ENCODE measurements at regions not wholly inside any gene's neighbourhood (a gene's known extent, or its start where the extent isn't known, plus 50 kb on each side); places are given as distances from the start of the nearest gene placed in this dataset.
"Not testable (repeated sequence)": the region's sequence is repeated elsewhere in the genome, so short reads cannot be mapped to it uniquely, and the experiment has no call there.

DNA sequence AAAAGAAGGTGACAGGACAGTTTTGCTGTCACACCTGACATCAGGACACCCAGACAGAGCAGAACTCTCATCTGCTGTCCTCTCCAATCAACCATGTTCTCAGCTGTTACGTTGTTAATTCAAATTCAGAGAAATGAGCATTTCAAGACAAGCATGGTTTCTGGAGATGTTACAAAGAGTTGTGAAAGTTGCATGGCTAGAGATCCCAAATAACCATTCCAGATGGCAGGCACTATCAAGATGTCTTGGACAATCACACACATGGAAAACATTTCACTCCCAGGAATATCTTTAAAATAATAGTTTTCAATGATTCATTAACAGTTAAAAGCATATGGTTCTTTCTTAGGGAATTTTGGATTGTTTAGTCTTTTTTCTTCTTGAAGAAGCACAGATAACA lies 533.1 kb downstream of the AGTPBP1 start:
- no peak for DNase-seq (ENCODE audit: low read depth)

- no peak for DNase-seq (ENCODE audit: low read depth)
These were observed 534.6 kb downstream of the NTRK2 start for GRCh38 chr9:85204176-85204575.

DNA sequence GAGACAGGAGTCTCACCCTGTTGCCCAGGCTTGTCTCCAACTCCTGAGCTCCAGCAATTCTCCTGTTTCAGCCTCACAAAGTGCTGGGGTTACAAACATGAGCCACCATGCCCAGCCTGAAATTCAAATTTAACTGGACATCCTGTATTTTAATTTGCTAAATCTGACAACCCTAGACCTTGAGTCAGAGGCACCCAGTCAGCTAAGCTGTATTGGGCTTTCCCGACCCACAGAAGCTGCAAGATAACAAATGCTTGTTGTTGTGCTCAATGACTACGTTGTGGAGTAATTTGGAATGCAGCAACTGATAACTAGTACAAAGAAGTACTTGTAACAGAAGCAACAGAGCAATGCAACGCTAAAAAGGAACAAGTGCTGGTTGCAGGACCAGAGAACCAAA lies 533.1 kb downstream of the NTRK2 start:
- DNase-seq (ENCODE audit: low read depth) = no peak

GRCh38 chr9:85200726-85201404 lies 531.3 kb downstream of the NTRK2 start:
- DNase-seq (ENCODE audit: low read depth) = peak; percentile 85

DNA sequence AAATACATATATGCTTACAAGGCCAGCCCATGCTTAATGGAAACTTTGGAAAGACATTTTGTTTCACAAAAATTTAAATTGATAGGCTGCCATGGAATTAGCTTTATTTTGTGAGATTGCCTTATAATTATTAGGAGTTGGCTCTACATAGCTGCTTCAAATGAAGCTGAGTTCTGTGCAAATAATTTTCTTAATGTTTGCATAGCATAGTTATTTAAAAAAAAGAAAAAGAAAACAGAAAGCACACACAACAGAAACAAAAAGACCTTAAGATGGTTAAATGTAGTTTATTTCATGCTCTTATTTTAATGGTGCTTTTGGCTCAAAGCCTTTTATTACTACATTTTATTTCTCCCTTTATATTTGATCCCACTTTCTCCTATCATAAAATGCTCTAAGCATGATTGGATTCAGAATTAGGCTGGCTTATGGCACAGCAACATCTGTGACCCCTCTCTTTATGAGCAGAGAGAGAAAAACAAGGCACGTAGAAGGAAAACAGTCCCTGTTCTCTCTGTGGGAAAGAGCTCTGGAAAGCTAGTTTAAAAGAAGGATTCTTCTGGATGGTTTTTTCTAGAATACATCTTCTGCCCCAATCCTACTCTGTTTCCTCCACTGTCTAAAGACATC lies 530.5 kb downstream of the NTRK2 start:
- DNase-seq (ENCODE audit: low read depth) = no peak

DNA sequence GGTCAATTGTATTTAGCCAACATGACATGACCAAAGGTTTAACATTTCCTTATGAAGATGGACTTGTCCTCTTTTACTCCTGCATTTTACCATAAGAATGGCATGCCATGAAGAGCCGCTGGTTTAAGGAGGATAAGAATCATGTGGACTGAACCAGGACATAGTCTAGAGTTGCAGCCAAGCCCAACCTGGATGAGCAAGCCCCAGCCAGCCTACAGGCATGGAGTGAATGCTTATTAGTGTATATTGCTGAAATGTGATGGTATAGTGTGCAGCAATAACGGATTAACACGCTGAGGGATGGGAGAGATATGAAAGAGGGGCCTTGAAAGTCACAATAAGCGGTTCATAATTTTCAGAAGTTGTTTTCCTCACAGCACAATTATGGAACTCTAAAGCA lies 523.2 kb downstream of the NTRK2 start:
- DNase-seq (ENCODE audit: low read depth) = no peak

DNA sequence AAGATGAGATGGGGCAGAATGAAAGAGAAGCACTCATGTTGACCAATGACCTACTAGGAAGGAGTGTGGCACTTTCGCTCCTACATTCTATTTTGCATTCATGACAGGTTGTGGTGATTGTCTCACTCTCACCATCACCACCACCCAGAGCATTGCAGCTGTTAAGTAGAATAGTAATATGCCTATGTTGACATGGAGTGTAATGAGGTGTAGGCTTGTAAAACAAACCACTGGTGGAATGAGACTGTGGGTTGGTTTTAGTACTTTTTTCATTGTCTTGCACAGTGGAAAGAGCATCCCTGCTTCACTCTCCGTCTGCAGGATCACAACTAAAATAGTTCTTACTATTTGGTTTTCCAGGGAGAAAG lies 516.7 kb downstream of the NTRK2 start:
- DNase-seq (ENCODE audit: low read depth) = no peak

DNA sequence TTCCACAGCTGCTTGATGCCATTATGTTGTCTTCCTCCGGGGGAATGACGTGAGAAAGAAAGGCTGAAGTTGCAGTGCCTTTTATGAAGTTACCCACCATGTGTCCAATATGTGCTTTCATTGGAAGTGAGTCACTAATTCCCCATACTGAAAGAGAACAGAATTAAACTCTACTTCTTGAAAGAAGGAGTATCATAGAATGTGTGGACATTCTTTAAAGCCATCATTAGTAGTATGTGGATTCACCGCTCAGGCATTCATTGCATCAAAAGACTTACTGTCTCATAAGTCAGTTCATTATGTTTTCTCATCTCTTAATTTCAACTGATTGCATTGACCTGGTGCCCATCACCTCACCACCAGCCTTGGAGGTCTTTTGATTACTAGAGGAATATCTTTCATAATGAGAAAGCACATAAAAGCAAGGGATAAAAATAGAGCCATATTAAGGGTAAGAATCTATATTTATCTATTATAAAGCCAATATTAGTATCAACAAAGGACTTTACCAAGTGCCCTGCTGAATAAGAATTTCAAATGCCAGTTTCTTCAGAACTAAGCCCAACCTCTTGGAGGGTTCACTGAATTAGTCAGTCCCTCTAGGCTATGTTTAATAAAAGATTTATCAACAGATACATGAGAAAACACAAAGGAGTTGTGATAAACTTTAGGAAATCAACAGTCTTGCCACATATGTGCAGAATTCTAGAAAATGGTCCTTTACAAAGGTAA lies 516.1 kb downstream of the NTRK2 start:
- no peak for DNase-seq (ENCODE audit: low read depth)

GRCh38 chr9:85182383-85182782 lies 512.9 kb downstream of the NTRK2 start:
- no peak for DNase-seq (ENCODE audit: low read depth)

DNA sequence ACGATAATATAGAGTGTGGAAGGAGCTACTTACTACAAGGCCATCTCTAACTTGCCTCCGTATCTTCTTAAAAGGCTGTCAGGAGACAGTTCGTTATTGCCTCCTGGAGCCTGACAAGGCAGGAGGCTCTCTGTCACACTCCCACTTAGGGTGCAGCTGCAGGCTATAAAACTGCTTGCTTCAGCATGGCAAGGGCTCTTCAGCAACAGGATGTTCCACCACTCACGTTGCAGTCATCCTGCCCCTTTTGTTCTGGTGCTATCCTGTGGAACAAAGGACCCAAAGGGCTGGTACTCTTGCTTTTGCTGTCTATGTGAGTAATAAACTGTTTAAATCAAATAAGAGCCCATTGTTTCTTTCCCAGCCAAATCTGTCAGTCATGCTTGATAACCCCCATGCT lies 508.9 kb downstream of the NTRK2 start:
- DNase-seq (ENCODE audit: low read depth) = no peak

DNA sequence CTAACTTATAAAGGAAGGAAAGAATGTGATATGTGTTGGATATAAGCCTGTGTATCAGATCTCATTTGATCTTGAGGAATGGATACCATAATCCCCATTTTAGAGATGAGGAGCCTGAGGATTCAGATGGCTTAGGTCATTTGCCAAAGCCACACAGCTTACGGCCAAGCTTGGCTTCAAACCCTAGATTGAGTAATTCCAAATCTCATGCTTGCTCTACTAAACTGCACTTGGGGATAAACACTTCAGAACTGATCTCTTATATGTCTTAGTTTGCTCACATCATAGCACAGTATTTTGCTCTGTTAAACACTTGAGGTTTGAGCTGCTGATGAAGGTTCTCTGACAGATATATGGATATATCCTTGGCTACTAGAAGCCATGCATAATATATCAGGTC lies 504.4 kb downstream of the NTRK2 start:
- no peak for DNase-seq (ENCODE audit: low read depth)

DNA sequence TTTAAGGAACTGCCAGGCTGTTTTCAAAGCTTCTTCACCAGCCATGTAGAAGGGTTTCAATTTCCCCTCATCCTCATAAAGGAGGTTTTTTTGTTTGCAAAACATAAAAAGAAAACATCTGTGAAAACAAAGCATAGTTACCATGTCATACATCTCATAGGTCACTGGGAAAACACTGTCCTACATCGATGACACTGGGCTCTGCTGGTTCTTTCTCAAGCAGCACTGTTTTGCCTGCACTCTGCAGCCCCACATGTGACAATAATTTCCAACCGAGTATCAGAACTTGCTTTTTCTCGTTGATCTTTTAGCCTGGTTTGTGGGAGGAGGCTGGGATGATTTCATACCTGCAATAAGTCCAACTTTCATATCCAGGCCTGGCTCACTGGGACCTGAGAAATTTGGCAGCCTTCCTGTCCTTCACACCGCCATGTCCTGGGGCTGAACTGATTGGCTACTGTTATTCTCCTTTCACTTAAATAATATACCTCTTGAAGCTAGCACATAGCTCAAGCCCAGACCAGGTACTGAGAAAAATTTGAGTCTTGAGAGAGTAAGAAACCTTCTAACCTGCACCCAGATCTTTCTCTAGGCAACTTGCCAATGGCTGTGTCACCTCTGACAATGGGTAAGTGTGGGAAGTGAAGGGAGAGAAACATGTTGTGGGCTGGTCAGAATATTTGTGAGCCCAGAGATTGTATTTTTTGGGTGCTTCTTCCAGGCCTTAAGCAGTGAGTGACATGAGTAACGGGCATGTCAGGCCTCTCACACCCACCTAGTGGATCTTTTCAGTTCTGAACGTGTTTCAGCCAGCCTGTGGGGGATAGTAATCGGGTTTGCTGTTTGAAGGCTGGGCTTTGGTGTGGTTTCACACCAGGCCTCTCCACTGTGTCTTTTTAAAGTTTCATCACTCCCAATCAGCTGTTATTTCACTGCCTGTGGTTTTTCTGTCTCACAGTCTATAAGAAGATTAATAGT lies 502.8 kb downstream of the NTRK2 start:
- no peak for DNase-seq (ENCODE audit: low read depth)

DNA sequence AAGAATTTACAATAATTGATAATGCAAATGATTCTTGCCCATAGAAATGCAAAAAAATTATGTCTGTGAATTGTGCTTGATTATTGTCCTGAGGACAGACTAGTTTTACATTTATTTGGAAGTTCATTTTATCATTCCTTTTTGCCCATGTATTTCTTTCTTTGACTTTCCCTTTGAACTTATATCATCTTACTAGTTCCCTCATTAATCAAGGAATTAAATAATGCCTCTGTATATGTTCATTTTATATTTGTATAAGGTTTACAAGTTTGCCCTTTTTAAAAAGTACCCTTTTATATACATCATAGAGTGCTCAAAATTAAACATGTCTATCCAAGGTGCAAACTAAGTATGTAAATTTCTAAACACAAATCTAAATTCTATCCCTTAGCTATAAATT lies 501.6 kb downstream of the NTRK2 start:
- DNase-seq (ENCODE audit: low read depth) = no peak

- no peak for DNase-seq (ENCODE audit: low read depth)
These were observed 498.9 kb downstream of the NTRK2 start for GRCh38 chr9:85168412-85168811.

GRCh38 chr9:85167146-85167545 lies 497.6 kb downstream of the NTRK2 start:
- DNase-seq (ENCODE audit: low read depth) = no peak

- no peak for DNase-seq (ENCODE audit: low read depth)
These were observed 494.3 kb downstream of the NTRK2 start for GRCh38 chr9:85163825-85164224.

DNA sequence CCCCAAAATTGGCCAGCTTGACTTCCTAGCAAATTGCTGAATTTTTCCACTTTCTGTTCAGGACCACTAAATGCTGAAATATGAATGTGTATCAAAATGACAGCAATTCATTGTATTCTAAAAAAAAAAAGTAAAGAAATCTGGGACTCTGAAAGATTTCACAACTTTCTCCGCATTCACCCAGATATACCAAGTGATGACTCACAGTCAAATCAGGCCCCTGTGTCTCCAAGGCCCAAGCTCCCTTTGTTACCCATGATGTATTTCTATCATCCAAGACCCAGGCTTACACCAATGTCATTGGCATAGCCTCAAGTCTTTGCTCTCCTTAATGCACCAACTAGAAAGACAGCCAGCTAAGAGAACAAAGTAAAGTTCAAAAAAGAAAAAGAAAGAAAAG lies 493.9 kb downstream of the NTRK2 start:
- peak; percentile 38 for DNase-seq (ENCODE audit: low read depth)

DNA sequence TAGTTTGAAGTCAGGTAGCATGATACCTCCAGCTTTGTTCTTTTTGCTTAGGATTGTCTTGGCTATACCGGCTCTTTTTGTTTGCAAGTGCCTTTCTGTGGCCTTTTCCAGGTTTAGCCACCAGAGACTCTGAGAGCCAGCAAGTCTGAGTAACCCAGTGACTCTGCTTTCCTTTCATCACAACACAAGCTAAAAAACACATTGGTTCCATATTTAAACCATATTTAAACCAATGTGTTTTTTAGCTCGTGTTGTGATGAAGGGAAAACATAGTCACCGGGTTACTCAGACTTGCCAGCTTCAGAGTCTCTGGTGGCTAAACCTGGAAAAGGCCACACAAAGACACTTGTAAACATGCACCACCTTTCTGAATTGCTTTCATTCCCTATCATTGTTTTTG lies 493.3 kb downstream of the NTRK2 start:
- DNase-seq (ENCODE audit: low read depth) = no peak

- DNase-seq (ENCODE audit: low read depth) = not testable (repeated sequence)
These were observed 491.4 kb downstream of the NTRK2 start for GRCh38 chr9:85160944-85161343.

GRCh38 chr9:85158512-85158911 lies 489.0 kb downstream of the NTRK2 start:
- DNase-seq (ENCODE audit: low read depth) = no peak

- DNase-seq (ENCODE audit: low read depth) = no peak
These were observed 488.2 kb downstream of the NTRK2 start for GRCh38 chr9:85157772-85158171.

DNA sequence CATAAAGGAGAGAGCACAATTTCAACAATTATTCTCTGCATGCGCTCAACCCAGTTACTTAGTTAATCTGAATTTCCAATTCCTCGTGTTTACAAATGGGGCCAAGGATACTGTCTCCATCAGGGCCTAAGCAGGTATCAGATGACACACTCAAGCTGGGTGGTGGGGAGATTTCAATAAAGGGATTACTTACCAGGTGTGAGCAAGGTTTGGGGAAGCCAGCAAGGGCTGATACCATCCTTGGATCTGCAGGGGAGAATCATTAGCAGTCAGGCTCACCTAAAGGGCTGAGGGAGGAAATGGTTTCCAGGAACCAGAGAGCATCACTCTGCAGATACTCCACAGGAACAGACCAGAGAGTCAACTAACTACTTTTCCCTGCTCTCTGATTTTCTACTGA lies 487.1 kb downstream of the NTRK2 start:
- DNase-seq (ENCODE audit: low read depth) = no peak
